Fibroblast of villous mesenchyme (primary cell): ENCODE measurements at regions not wholly inside any gene's neighbourhood (a gene's known extent, or its start where the extent isn't known, plus 50 kb on each side); places are given as distances from the start of the nearest gene placed in this dataset. TPM values are rescaled to one million over a fixed set of nuclear protein-coding genes. Genes with fewer than 3 reads are reported as not detected.

Experiments
- DNase-seq: peaks from one replicate; pipeline ENCODE4 v3.0.0-alpha.2; 2010; ENCODE audit warnings: low read depth
- H3K4me3 ChIP-seq: 2 replicates; pipeline ENCODE4 v1.5.1; 2011; ENCODE audit warnings: low read depth, mild to moderate bottlenecking, low read length
- small RNA-seq: library from RNA; depleted of rRNA; stranded (forward); fragments of <200 nt; gene quantifications from one replicate; pipeline ENCODE3, GENCODE V24; 2012
- TF ChIP-seq, protein P1 (sequence below): IDR thresholded peaks from 2 replicates; pipeline ENCODE4 v1.5.1; 2012; ENCODE audit warnings: low read depth, mild to moderate bottlenecking, low read length; ENCODE audit not compliant: insufficient read depth

GRCh38 chr4:168021666-168022065 lies 70.7 kb upstream of the ANXA10 start:
- no peak for DNase-seq
- no peak overlapping the region for H3K4me3 ChIP-seq
- TF ChIP-seq, protein P1, sequence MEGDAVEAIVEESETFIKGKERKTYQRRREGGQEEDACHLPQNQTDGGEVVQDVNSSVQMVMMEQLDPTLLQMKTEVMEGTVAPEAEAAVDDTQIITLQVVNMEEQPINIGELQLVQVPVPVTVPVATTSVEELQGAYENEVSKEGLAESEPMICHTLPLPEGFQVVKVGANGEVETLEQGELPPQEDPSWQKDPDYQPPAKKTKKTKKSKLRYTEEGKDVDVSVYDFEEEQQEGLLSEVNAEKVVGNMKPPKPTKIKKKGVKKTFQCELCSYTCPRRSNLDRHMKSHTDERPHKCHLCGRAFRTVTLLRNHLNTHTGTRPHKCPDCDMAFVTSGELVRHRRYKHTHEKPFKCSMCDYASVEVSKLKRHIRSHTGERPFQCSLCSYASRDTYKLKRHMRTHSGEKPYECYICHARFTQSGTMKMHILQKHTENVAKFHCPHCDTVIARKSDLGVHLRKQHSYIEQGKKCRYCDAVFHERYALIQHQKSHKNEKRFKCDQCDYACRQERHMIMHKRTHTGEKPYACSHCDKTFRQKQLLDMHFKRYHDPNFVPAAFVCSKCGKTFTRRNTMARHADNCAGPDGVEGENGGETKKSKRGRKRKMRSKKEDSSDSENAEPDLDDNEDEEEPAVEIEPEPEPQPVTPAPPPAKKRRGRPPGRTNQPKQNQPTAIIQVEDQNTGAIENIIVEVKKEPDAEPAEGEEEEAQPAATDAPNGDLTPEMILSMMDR = no peak

GRCh38 chr4:168028568-168028967 lies 63.8 kb upstream of the ANXA10 start:
- TF ChIP-seq, protein P1 = peak; percentile 11
- no peak overlapping the region for H3K4me3 ChIP-seq
- peak; percentile 7 for DNase-seq

DNA sequence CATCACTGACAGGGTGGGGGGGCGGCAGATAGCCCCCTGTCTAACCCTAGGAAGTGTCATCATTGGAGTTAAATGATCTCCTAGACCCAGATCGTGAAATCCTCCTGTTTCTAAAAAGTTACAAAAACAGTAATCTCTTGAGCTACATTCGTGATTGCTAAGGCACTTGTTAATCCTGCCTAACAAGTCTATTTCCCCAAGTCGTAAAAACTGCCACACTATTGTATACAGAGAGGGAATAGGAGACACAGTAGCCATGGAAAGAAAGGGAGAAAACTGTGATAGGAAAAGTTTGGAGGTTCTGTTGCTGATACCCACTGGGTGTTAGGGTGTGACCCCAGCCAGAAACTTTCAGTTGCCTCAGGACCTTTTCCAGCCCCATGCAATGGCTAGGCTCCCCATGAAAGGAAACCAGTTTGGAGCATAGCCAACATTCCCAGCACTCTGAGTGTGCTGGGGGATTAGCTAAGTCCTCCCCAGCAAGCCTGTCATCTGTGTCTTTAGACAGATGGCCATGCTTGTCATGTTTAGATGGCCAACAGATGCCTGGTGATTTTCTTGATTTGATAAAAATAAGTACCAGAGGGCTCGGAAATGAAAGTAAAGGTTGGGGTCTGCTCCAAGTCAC lies 63.3 kb upstream of the ANXA10 start:
- TF ChIP-seq, protein P1 = no peak
- peak; percentile 1 for DNase-seq
- no peak overlapping the region for H3K4me3 ChIP-seq

DNA sequence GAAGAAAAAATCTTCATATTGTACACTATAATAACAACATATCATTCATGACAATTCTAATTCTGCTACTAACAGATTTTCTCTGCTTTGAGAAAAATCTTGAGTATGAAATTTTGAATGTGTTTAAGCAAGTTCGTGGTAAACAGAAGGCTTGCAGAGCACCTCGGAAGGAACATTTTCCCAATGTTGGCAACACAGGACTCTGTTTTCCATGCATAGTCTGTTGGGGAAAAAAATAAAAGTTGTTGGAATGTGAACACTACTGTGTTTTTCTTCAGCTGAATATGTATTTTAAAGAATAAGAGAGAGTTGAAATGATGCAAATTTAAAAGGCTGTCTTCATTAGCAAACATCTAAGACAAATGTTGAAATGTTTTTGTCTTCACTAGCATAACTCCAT lies 54.7 kb upstream of the ANXA10 start:
- no peak for DNase-seq
- H3K4me3 ChIP-seq = no peak overlapping the region
- TF ChIP-seq, protein P1 = no peak

- TF ChIP-seq, protein P1 = no peak
- H3K4me3 ChIP-seq = no peak overlapping the region
- DNase-seq = no peak
Observed at GRCh38 chr4:168039593-168039992, 52.7 kb upstream of the ANXA10 start.

Small RNAs in the stretch of these regions (small RNA-seq; reads per million reads assigned to genes)
- gene RN7SL776P = not detected
